Kidney tubule cell (primary cell): ENCODE measurements at regions not wholly inside any gene's neighbourhood (a gene's known extent, or its start where the extent isn't known, plus 50 kb on each side); places are given as distances from the start of the nearest gene placed in this dataset.
A peak's percentile ranks its signal among the peaks of the same experiment; 100 is the strongest.

Experiments
- DNase-seq: peaks from one replicate; pipeline ENCODE4 v3.0.0-alpha.2; 2018; ENCODE audit warnings: low spot score

DNA sequence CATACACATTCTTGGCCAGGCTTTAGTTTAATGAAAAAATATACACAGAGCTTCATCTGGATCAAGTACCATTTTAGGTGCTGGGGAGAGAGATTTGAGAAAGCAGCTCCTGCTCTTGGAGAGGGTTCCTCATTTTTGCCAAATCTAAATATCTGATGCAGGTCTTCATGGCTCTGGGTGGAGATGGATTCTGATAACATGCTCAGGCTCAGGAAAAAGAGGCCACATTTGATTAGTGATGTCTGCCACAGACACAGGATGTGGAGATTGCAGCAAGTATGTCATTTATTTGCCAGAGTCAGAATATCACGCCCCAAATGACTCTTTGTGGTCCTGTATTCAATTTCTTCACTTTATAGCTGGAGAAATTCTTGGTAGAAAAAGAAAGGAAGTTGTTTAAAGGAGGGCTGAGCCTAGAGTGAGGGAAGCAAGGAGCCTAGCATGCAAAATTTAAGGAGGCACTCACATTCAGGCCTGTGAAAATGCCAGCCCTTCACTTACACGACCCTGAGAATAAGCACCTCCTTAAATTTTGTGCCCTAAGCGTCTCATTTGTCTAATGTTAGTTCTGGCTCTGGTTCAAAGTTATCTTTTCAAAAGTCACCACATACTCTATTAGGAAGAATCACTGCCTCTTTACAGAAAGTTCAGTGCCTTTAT, 492.9 kb upstream of the TBX3 start:
- DNase-seq = no peak

DNA sequence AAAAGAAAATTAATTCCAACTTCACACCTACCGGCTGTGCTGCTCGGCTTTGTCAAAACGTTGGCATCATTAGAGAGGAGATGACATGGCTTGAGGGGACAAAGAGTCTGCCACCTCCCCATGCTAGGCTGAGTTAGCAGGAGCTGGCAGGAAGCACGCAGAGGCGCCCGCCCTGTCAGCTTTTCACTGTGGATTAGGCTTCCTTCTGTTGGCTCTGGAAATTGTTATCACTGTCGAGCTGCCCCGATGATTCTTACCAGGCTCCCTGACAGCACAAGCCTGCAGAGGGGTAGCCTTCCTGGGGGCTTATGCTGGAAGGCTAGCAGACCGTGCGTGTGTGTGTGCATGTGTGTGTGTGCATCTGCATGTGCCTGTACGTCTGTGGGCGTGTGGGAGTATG, 490.9 kb upstream of the TBX3 start:
- no peak for DNase-seq

DNA sequence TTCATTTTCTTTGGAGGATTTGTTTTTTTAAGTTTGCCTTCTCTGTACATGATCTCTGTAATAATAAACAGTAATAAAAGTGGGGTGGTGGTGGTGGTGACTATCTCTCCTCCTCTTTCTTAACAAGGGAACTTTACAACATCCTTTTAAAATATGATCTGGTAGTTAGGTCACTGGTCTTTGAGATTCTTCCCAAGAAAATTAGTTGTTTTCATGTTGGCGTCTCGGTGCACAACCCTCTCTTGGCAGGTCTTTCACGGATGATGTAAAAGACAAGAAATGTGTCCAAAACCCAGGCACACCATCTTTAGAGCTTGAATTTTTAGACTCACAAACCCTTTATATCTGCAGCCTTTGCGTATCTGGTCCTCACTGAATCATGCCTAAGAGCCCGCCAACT, 488.5 kb upstream of the TBX3 start:
- no peak for DNase-seq

DNA sequence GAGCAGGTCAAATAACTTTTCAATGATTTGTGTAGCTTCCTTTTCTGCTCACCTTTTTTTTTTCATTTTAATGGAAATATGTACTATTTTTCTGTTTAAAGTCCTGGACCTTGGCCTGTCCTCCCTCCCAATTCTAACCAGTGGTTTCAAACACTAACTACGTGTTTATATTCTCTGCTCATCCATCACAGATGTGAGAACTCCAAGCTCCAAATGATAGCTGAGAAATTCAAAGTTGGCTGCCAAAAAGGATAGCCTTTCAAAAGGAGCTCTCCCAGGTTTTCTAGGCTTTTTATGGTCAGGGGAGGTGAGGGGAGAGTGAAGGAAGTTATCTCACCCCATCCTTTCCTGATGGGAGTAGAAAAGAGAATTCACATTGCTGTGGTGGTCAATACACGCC, 486.0 kb upstream of the TBX3 start:
- no peak for DNase-seq

DNA sequence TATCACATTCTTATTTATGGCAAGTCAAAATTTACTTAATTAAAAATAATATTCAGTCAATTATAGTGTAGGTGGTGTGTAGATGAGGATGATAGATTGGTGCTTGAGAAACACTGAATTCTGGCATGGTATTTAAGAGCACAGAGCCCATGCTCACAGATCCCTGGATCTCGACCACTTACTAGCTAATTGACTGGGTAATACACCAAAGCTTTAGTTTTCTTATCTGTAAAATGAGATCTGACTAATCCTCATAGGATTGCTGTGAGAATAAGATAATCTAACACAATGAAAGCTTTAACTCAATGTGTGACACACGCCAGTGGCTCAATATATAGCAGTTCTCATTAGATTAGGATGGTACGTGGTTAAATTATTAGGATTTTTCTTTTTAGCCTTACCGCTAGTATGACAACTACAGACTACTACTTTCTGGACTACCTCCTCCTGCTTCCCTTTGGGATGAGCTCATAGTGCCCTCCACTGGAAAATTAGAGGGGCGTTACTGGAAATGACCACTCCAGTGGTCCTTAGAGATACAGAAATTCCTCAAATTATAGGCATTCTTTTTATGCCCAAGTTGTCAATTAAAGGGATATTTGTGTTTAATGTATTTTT, 482.8 kb upstream of the TBX3 start:
- no peak for DNase-seq

DNA sequence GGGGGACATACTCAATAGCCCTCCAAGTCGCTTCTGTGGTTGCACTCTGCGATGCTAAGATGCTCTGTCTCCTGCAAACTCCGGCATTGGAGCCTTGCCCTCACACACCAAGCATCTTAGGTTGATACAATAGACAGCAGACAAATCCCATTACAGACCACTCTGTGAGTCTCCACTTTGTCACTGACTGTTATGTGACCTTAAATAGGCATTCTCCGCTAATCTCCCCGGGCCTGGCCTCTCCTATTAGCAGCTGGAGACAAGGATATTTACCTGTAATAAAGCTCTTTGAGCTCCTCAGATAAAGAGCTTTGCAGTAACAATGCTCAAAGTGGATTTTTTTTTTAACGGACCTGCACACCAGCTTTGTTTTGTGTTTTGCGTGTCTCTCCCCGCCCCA, 479.7 kb upstream of the TBX3 start:
- DNase-seq = no peak

DNA sequence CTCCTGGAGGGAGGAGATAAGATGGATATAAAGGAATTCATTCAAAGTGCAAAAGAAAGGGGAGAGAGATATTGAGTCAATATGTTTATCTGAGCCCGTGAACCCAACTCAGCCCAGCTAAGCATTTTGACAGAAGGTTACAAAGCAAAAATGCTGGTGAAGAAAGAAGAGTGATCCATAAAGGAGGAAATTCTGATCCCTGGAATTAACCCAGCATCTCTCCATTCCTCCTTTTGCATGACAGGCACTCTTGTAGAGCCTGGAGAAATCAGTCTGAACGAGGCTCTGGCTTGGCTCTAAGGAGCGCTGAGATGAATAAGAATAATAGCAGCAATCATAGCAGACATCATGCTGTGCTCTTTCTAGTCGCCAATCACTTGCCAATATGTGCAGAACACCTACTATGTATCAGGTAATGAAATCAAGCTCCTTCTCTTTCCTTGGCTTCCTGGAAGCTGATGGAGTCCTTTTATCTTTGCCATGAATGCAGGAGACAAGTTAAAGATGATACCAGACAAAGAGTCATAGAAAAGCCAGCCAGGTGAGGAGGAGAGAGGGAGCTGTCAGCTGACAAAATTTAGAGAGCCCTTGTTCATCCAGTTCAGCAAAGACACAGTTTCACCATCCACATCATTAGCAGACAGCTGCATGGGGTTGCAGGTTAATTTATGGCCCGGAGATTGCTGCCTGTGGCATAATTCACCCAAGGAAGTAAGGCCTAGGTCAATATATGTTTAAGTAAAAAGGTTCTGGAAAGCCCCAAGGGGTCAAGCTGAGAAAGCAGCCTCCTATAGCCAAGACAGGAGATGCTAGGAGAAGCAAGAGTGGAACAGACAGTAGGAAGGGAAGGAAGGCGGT, 476.5 kb upstream of the TBX3 start:
- no peak for DNase-seq

DNA sequence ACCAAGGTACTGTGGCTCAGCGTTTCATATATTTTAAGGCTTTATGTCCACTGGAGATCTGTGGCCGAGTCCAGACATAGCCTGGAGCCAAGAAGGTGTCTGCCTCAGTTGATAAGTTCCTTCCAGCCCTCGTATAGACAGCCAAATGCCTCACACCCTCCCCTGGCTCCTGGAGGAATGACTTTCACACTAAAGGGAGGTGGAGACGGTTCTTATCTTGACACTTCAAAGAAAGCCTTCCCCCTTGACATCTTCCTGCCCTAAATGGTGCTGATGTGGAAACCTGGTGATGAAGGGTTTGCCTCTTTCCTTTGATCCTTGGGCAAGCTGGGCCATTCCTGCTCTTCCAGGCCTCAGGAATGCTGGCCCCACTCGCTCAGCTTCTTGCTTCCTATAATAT, 474.8 kb upstream of the TBX3 start:
- DNase-seq = no peak

DNA sequence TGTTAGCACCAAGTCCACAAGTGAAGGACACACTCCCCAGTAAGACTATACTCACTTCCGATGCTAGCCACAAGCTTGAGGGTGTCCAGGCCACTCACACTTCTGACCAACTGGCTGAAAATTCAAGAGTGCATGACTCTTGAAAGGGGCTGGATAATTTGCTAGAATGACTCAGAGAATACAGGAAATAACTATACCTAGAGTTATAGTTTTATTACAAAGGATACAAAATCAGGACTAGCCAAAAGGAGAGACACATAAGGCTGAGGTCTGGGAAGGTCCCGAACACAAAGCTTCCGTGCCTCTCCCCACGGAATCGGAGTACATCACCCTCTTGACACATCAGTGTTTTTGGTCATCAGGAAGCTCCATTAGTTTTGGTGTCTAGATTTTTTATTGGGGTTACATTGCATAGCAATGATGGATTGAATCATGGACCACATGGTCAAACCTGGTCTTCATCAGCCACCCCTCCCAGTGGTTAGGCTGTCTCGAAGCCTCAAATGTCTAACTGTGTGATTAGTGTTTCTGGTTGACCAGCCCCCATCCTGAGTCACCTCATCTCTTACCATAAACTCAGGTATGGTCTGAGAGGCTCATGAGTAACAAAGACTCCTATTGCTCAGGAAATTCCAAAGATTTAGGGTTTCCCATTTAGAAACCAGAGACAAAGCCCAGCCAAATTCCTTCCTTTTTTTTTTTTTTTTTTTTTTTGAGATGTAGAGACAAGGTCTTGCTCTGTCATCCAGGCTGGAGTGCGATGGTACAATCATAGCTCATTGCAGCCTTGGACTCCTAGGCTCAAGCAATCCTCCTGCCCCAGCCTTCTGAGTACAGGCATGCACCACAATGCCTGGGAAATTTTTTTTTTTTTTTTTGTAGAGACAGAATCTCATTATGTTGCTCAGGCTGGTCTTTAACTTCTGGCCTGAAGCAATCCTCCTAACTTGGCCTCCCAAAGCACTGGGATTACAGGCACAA, 472.0 kb upstream of the TBX3 start:
- peak; percentile 99 for DNase-seq

DNA sequence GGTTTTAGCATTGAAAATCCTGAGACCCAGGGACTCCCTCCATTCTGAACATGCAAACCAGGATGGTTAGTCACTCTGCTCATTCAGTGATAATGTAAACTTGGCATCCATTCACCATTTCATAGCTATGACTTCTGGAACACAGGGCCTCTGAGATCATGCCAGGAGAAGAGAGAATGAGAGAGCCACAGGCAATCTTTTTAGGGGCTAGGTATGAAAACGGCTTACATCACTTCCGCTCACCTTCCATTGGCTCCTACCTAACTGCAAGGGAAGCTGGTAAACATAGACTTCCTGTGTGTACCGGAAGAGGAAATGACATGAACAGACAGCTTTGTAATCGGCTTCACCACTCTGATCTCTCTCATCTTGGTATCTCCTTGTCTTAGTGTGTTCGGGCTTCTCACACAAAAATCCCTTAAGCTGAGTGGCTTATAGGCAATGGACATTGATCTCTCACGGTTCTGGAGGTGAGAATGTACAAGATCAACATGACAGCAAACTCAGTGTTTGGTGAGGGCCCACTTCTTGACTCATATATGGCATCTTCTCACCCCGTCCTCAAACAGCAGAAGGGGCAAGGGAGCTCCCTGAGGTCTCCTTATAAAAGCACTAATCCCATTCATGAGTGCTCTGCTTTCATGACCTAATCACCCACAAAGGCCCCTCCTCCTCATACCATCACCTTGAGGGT, 465.9 kb upstream of the TBX3 start:
- DNase-seq = peak; percentile 56

DNA sequence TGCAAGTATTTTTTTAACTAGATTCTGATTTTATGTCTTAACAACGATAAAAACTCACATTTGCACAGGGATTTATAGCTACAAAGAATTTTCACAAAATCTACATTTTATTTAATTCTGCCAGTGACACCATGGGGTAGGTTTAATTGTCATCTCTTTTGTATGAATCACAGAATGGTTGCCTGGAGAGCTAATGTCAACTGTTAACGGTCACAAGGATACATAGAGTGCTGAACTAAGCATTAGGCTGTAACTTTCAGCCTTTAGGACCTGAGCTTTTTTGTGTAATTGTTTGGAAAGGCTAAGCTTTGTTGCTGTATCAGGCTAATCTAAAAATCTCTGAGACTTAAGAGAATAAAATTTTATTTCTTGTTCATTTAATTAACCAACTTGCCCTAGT, 465.3 kb upstream of the TBX3 start:
- peak; percentile 22 for DNase-seq

DNA sequence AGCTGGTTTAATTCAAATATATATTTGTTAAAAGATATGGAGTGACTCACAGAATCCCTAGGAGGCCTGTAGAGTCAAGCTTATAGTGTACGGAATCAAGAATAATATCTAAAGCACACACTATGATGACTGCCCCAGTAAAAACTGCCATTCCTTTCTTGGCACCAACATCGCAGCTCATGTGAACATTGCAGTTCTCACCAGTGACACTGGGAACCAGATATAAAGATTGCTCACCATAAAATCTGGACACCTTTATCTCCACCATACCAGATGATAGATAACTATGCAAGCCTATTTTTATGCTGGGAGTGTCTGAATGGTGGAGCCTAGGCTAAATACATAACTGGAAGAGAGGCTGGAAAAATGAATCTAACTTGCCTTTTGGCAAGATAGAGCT, 463.9 kb upstream of the TBX3 start:
- DNase-seq = no peak

DNA sequence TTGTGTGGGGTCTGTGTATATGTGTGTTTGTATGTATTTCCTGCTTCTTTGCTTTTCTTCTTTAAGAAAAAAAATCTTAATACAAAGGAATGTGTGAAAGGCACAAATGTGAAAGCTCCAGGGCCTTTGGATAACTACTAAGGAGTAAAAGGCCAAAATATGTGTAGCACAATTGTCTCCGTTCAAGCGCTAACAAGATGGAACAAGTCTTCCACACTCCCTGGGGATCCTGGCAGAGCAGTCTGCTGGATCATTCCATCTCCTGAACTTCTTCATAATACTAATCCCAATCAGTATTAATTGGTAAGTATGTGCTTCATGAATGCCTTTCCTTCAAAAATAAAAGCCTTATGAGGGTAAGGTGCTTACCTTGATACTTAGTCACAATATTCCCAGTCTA, 462.5 kb upstream of the TBX3 start:
- DNase-seq = no peak

DNA sequence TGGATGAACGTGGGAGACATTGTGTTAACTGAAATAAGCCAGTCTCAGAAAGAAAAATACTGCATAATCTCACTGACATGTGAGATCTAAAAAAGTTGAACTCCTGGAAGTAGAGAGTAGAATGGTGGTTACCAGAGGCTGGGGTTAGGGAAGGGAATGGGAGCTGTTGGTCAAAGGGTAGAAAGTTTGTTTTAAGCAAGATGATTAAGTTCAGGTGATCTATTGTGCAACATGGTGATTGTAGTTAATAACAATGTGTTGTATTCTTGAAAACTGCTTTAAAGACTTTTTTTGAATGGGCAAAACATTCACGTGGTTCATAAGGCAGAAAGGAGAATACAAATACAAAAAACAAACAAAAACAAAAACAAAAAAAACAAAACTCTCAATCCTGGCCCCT, 460.4 kb upstream of the TBX3 start:
- DNase-seq = no peak

DNA sequence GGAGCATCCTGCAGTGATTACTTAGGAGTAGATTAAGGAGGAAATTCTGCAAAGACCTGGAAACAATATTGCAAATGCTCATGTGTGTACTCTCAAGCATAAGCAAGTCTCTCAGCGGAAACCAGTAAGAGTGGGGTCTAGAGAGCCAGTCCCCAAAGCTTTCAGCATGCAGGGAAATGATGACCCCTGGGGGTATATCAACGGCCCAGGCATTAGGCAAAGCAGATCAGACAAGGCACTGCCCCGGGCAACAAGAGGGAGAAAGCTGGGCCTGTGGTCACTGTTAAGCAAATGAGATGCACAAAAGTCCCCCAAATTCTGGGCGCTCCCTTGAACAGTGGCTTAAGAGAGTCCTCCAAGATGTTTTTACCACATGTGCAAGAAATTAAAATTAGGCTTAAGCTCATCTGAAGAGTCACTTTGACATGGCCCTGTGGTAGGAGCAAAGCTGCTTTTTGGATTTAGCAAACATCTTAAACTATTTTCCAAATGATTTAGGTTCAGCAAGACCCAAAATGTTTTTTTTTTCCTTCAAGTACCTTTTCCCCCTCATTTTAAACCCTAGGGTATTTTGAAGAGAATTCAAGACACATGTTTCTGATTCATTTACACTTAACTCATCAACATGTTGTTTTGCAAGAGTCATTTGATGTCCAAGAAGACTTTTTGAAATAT, 457.1 kb upstream of the TBX3 start:
- DNase-seq = no peak

DNA sequence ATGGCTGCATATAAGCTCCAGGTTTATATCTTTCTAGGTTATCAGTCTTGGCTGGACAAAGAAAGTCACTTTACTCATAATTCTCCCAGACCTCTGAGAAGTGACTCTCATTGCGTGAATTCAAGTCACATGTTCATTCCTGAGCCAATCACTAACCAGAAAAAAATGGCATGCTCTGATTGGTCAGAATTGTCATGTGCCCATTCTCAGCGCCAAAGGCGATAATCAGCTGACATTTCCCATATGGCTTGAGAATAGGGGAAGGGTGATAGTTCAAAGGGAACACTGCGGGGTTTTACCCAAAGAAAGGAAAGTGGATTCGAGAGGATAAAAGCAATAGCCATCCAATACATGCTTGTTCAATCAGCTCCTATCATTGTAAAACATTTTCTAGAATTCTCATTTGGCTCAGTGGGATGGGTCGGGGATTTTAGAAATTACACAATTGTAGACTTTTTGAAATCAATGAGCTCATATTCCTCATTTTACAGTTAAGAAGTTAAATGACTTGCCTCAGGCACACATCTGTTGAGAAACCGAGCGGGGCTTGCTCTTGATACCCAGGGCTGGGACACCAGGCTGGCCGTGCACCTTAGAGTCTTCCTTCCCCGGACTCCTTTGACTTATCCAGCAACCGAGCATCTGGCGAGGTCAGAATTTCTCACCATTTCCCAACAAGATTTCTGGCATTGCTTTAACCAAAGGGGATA, 454.0 kb upstream of the TBX3 start:
- no peak for DNase-seq

DNA sequence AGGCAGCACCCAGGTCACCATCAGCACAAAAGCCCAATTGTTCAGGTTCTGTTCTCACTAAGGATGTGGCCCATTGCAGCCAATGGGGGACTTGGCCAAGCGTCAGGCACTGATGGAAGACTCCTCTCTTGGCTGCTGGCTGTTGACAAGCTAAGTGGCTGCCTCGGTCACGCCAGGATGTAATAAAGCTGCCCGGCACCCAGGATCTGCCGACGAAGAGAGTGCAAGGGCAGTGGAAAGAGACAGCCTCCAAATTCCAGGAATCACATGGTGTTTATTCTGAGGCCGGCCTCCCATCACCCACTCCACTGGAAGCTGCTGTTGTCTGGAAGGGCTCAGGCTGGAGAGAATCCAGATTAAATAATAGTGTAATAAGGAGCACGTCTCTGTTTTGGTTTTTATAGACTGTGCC, 451.8 kb upstream of the TBX3 start:
- DNase-seq = peak; percentile 38

DNA sequence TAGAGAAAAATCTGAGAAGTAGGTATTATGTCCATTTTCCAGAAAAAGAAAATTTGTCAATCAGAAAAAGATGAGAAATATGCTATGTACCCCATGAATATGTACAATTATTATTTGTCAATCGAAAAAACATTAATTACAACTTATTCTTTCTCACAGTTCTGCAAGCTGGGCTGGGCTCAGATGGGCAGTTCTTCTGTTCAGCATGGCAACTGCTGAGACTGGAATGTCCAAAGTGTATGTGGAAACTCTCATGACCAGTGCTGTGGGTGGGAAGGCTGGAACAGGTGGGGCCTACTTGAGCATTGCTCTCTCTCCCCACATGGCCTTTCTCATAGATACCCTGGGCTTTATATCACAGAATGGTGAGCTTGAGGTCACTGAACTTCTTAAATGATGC, 450.3 kb upstream of the TBX3 start:
- no peak for DNase-seq

DNA sequence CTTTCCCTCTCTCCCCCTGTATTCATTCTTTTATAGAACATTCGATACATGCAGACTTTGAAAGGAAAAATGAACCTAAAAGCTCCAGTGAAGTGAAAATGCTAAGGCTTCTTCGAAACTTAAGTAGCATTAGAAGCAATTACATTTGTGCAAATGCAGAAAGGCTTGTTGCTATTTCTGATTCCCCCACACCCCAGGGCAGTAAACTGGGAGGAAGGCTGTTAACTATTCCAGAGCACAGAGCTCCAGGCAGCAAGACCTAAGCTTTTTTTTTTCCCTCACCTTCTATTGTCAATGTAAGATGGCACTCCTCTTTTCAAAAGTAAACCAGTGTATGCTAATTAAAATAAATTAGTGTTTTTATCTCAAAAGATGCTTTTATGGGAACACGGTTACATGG, 448.9 kb upstream of the TBX3 start:
- no peak for DNase-seq

DNA sequence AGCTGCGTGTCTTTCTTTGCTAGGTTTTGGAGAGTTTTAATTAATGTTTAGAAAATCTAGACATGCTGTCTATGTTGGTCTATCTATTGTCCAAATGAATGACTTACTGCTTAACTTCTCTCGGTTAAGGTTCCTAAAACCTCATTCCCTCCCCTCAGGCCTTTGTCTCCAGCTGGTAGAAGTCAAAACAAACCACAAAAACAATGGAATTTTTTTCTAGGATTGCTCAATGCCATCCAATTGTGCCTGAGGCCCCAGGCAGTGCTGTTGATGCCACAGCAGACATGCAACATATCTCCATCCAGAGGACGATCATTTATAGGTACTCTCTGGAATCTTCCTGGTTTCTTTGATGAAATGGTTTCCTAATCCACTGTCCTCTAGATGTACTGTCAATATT, 448.2 kb upstream of the TBX3 start:
- peak; percentile 16 for DNase-seq
